B cell (primary cell): ENCODE measurements at regions not wholly inside any gene's neighbourhood (a gene's known extent, or its start where the extent isn't known, plus 50 kb on each side); places are given as distances from the start of the nearest gene placed in this dataset.

Experiments used
- CTCF ChIP-seq: fragments of 200-600 bp; IDR thresholded peaks from one replicate; pipeline ENCODE4 v1.8.0; 2022; ENCODE audit warnings: antibody characterized with exemption, mild to moderate bottlenecking
- EZH2 ChIP-seq: IDR thresholded peaks from 2 replicates; pipeline ENCODE4 v1.6.1; 2012; ENCODE audit warnings: borderline replicate concordance, low read depth, mild to moderate bottlenecking, moderate library complexity, low read length; ENCODE audit not compliant: insufficient read depth, poor library complexity, severe bottlenecking

- TF ChIP-seq CTCF (no peak), EZH2 (no peak)
These were observed 160.3 kb upstream of the ESRRG start for GRCh38 chr1:216883518-216883917.
